ENCODE measurements at regions not wholly inside any gene's neighbourhood (a gene's known extent, or its start where the extent isn't known, plus 50 kb on each side); places are given as distances from the start of the nearest gene placed in this dataset.

DNA sequence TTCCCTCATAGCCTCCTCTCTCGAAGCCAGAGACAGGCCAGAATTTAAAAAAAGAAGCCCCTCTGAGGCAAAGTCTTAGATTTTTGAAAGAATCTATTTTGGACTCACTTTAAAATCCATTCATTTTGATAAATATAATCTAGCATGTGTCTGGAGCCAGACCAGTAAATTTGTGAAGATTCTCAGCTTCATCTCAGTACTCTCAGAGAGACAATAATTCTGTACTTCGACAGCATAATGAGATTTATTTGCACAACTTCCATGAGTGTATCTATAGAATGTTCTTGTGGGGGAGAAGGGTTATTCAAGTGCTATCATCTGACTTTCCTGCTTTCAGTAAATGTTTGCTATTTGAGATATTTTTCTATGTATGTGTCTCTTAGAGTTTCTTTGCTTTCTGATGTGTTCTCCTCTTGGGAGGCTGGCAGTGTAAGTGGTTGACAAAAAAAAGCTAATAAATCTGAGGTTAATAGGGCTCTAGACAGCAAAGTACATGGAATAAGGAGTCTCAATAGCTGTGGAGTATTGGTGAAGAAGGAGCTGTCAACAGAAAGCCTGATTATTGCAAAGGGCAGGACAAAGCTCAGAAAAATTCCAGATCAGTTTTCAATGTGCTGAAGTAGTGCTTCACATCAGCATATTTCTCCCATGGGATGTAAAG is 223.0 kb downstream of the PTBP2 start:
- no peak overlapping the region for H3K4me3 ChIP-seq (ENCODE audit: low read depth, low read length)
- TF ChIP-seq, protein P1, sequence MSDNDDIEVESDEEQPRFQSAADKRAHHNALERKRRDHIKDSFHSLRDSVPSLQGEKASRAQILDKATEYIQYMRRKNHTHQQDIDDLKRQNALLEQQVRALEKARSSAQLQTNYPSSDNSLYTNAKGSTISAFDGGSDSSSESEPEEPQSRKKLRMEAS (IDR thresholded peaks at IDR 0.05; ENCODE audit: low read depth, low read length) = no peak
- TF ChIP-seq POLR2A (IDR thresholded peaks at IDR 0.05; ENCODE audit: extremely low read depth, insufficient read length) = no peak
- TF ChIP-seq, protein P2, sequence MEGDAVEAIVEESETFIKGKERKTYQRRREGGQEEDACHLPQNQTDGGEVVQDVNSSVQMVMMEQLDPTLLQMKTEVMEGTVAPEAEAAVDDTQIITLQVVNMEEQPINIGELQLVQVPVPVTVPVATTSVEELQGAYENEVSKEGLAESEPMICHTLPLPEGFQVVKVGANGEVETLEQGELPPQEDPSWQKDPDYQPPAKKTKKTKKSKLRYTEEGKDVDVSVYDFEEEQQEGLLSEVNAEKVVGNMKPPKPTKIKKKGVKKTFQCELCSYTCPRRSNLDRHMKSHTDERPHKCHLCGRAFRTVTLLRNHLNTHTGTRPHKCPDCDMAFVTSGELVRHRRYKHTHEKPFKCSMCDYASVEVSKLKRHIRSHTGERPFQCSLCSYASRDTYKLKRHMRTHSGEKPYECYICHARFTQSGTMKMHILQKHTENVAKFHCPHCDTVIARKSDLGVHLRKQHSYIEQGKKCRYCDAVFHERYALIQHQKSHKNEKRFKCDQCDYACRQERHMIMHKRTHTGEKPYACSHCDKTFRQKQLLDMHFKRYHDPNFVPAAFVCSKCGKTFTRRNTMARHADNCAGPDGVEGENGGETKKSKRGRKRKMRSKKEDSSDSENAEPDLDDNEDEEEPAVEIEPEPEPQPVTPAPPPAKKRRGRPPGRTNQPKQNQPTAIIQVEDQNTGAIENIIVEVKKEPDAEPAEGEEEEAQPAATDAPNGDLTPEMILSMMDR (IDR thresholded peaks at IDR 0.05; ENCODE audit: low read depth, low read length) = no peak
- no peak for TF ChIP-seq MYC (IDR thresholded peaks at IDR 0.05; ENCODE audit: low read depth, low read length)
- no peak for DNase-seq (ENCODE audit: low read depth)

DNA sequence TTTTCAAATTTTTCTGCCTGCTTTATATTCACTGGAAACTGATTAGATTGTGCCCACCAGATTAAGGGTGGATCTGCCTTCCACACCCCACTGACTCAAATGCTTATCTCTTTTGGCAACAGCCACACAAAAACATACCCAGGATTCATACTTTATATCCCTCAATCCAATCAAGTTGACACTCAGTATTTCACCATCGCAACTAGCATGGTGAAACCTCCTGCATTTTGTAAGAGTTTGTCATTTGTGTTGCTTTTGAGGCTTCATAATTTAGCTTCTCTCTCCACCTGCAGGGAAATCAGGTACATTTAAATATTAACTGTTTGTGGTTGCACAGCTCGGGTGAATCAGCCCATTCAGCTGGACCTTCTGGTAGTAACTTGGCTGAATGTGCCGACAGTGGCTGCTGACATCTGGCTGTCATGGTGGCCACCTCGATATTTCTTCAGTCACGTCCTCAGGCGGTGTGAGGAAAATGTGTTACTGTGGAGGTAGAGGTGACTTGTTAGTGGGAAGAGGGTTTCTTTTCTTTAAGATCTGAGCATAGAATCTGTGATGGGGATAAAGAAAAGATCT is 224.0 kb downstream of the PTBP2 start:
- no peak overlapping the region for H3K4me3 ChIP-seq (ENCODE audit: low read depth, low read length)
- DNase-seq (ENCODE audit: low read depth) = no peak
- TF ChIP-seq MYC (IDR thresholded peaks at IDR 0.05; ENCODE audit: low read depth, low read length) = no peak

DNA sequence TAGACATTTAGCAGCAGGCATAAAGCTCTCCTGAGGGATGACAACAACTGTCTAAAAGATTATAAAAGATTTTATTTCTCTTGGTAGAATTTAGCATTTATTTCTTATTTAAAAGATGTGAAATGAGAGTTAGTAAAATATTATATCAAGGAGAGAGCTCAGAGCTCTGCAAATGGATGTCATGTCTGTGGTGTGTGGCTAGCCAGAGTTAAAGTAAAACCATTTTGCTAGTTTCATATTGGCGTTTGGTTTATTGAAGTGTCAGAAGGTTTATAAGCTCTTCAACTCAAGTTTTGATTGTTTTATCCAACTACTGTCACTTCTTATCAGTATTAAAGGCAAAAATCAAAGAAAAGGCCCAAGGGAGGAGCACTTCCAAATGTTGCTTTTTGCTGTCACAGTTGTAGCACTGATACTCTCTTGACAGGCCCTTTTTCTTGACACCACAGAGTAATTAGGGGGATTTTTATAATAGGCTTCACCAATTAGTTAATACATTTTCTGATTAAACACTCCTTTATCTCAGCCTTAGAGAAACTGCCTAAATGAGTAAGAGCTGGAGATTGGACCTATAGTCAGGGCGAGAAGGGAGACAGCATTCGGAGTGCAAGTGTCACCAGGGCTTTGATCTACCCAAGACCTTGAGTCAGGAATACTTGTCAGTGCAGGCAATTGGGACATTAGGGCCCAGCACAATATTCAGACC is 233.9 kb downstream of the PTBP2 start:
- TF ChIP-seq, protein P1 (IDR thresholded peaks at IDR 0.05; ENCODE audit: low read depth, low read length) = no peak
- TF ChIP-seq POLR2A (IDR thresholded peaks at IDR 0.05; ENCODE audit: extremely low read depth, insufficient read length) = no peak
- TF ChIP-seq, protein P2 (IDR thresholded peaks at IDR 0.05; ENCODE audit: low read depth, low read length) = no peak
- no peak for TF ChIP-seq MYC (IDR thresholded peaks at IDR 0.05; ENCODE audit: low read depth, low read length)
- no peak overlapping the region for H3K4me3 ChIP-seq (ENCODE audit: low read depth, low read length)
- no peak for DNase-seq (ENCODE audit: low read depth)

DNA sequence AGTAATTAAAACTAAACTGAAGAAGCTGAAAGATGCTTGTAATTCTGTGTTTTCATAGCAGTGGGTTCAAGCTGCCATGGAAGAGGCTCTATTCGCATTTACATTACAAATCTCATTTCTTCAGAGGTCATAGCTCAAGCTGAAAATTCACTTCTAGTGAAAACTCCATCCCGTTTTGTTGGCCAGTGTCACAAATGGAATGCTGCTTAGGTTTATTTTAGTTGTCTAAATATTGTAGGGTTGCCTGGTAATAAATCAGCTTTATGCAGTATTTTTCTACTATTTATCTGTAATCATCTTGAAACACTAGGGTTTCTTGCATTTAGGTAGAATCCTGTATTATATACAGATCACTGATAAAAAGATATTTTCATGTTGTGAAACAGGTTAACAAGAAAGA is 240.6 kb downstream of the PTBP2 start:
- no peak for DNase-seq (ENCODE audit: low read depth)
- no peak for TF ChIP-seq POLR2A (IDR thresholded peaks at IDR 0.05; ENCODE audit: extremely low read depth, insufficient read length)
- TF ChIP-seq, protein P2 (IDR thresholded peaks at IDR 0.05; ENCODE audit: low read depth, low read length) = no peak
- H3K4me3 ChIP-seq (ENCODE audit: low read depth, low read length) = no peak overlapping the region

DNA sequence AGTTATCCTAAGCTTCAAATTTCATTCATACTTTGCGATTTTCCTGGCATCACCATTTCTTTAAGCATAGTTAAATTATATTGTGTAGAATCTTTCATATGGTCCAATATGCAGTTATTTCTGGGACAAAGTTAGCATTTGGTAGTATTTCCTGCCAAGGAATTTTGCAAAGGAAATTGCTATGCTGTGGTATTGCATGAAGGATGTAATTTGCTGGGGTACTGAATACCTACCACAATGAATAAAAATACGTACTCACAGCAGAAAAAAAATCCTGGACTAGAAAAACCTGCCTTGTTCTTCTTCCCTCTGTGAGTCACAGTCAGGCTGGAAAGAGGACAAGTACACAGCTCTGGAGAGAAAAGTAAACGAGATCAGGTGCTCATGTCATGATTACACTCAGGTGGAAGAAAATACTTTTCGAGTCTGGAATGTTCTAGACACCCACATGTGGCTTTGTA is 241.2 kb downstream of the PTBP2 start:
- no peak overlapping the region for H3K4me3 ChIP-seq (ENCODE audit: low read depth, low read length)
- DNase-seq (ENCODE audit: low read depth) = no peak
- no peak for TF ChIP-seq MYC (IDR thresholded peaks at IDR 0.05; ENCODE audit: low read depth, low read length)
- no peak for TF ChIP-seq POLR2A (IDR thresholded peaks at IDR 0.05; ENCODE audit: extremely low read depth, insufficient read length)
- TF ChIP-seq, protein P2 (IDR thresholded peaks at IDR 0.05; ENCODE audit: low read depth, low read length) = no peak
- TF ChIP-seq, protein P1 (IDR thresholded peaks at IDR 0.05; ENCODE audit: low read depth, low read length) = no peak

DNA sequence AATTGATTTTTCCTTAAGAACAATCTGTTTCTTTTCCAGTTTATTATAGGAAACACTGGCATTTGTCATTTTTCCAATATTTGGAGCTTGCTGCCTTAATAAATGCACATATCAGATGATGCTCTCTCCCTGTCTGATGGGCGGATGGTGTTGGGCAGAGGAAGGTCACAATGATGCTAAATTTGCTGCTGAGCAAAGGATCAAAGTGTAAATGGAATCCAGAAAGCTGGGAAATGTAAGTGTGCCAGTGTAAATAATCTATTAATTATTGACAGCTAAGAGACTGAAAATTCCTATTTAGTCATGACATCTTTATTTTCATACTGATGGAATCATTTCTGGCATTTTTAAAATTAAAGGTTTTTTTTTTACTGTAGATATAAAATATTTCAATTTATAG is 243.2 kb downstream of the PTBP2 start:
- TF ChIP-seq, protein P2 (IDR thresholded peaks at IDR 0.05; ENCODE audit: low read depth, low read length) = no peak
- TF ChIP-seq POLR2A (IDR thresholded peaks at IDR 0.05; ENCODE audit: extremely low read depth, insufficient read length) (no peak), MYC (IDR thresholded peaks at IDR 0.05; ENCODE audit: low read depth, low read length) (no peak)
- TF ChIP-seq, protein P1 (IDR thresholded peaks at IDR 0.05; ENCODE audit: low read depth, low read length) = no peak

More for the DNA sequence above, 243.2 kb downstream of the PTBP2 start:
- DNase-seq (ENCODE audit: low read depth) = no peak
- H3K4me3 ChIP-seq (ENCODE audit: low read depth, low read length) = no peak overlapping the region
